Spleen (tissue), 7 donors: ENCODE measurements at regions not wholly inside any gene's neighbourhood (a gene's known extent, or its start where the extent isn't known, plus 50 kb on each side); places are given as distances from the start of the nearest gene placed in this dataset.

ENCODE experiments used
- CTCF ChIP-seq, 11 experiments: fragments of 200-600 bp in 7 of 11; fragments of 450-650 bp in 4 of 11; sonication (generic) in 4 of 11; IDR thresholded peaks in 8 of 11; conservative IDR thresholded peaks in 3 of 11; 1 replicate in 7 of 11; 2 replicates in 4 of 11; pipeline versions ENCODE4 v1.4.0 to v1.8.0; 2016 to 2021; ENCODE audit warnings: antibody characterized with exemption in 11 of 11, inconsistent platforms in 4 of 11, mild to moderate bottlenecking in 1 of 11
- POLR2A ChIP-seq, 3 donors: fragments of 450-650 bp; IDR thresholded peaks; one replicate each; pipeline ENCODE4 v1.5.1; 2017; ENCODE audit warnings: antibody characterized with exemption in 3 of 3, mild to moderate bottlenecking in 1 of 3
- POLR2AphosphoS5 ChIP-seq, 3 donors: sonication (generic); formaldehyde crosslinking; IDR thresholded peaks; one replicate each; pipeline ENCODE4 v1.5.1; 2017; ENCODE audit warnings: antibody characterized with exemption in 3 of 3
- donor health status: DM: no; HTN: no; CAD: no; lungs with moderate emphysema.
- donor health status: DM: no; HTN: no; CAD: no.
- donor health status: DM: no; HTN: no; CAD: no.

DNA sequence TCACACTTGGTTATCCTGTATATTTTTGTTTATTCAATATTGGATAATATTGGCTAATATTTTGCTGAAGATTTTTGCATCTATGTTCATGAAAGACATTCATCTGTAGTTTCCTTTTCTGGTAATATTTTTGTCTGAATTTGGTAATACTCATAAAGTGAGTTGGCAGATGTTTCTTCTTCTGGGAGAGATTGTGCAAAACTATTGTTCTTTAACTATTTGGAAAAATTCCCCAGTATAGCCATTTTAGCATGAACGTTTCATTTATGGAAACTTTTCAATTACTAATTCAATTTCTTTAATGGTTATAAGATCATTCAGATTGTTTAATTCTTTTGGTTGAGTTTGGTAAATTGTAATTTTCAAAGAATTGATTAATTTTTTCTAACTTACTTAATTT, 560.8 kb upstream of the FZD8 start:
- no peak for TF ChIP-seq CTCF (IDR thresholded peaks at IDR 0.05 in 8 of 11, conservative IDR thresholded peaks at IDR 0.05 in 3 of 11)
- no peak for TF ChIP-seq POLR2AphosphoS5 (IDR thresholded peaks at IDR 0.05)
- TF ChIP-seq POLR2A (IDR thresholded peaks at IDR 0.05) = no peak
